ENCODE measurements at regions not wholly inside any gene's neighbourhood (a gene's known extent, or its start where the extent isn't known, plus 50 kb on each side); places are given as distances from the start of the nearest gene placed in this dataset.

- Histone ChIP-seq H3K36me3 (ENCODE audit: control insufficient read depth in 4 of 4, insufficient read depth in 3 of 4, low read depth in 1 of 4, low read length in 3 of 4) (no peaks in the 10 kb centered on the region), H3K27me3 (ENCODE audit: control insufficient read depth in 4 of 4, insufficient read depth in 4 of 4, low read length in 3 of 4) (no peaks in the 10 kb centered on the region), H3K4me3 (ENCODE audit: low read depth in 1 of 3, low read length in 3 of 3) (no peak overlapping the region), H3K9ac (ENCODE audit: low read depth in 1 of 2, low read length in 2 of 2) (no peak overlapping the region), H3K4me1 (ENCODE audit: control insufficient read depth in 4 of 4, insufficient read depth in 4 of 4, low read length in 3 of 4) (no peaks in the 10 kb centered on the region), H3K9me3 (ENCODE audit: control insufficient read depth in 4 of 4, low read length in 3 of 4) (peaks cover 0 to 4% (median 2%) of the 10 kb centered on the region in 4 donors), H3K27ac (ENCODE audit: low read depth in 1 of 2, low read length in 2 of 2) (no peak overlapping the region)
- TF ChIP-seq EGR1 (IDR thresholded peaks at IDR 0.05; ENCODE audit: low read depth in 2 of 2) (no peak), FOXA2 (IDR thresholded peaks at IDR 0.05) (no peak), CTCF (IDR thresholded peaks at IDR 0.05; ENCODE audit: low read depth, low read length, missing input control) (no peak), TAF1 (conservative IDR thresholded peaks at IDR 0.05) (no peak), FOXA1 (IDR thresholded peaks at IDR 0.05) (no peak)
- 71% methylated on average over 8 of the region's 8 CpGs for WGBS
- no peak for DNase-seq (ENCODE audit: low spot score)
These were observed 755.6 kb downstream of the MED13L start for GRCh38 chr12:115521771-115522409.

GRCh38 chr12:115519887-115520286 lies 757.6 kb downstream of the MED13L start:
- Histone ChIP-seq H3K4me3 (ENCODE audit: low read depth in 1 of 3, low read length in 3 of 3) (no peak overlapping the region), H3K4me1 (ENCODE audit: control insufficient read depth in 4 of 4, insufficient read depth in 4 of 4, low read length in 3 of 4) (no peaks in the 10 kb centered on the region), H3K27me3 (ENCODE audit: control insufficient read depth in 4 of 4, insufficient read depth in 4 of 4, low read length in 3 of 4) (no peaks in the 10 kb centered on the region), H3K9ac (ENCODE audit: low read depth in 1 of 2, low read length in 2 of 2) (no peak overlapping the region), H3K36me3 (ENCODE audit: control insufficient read depth in 4 of 4, insufficient read depth in 3 of 4, low read depth in 1 of 4, low read length in 3 of 4) (no peaks in the 10 kb centered on the region), H3K9me3 (ENCODE audit: control insufficient read depth in 4 of 4, low read length in 3 of 4) (peaks cover 0 to 4% (median 2%) of the 10 kb centered on the region in 4 donors), H3K27ac (ENCODE audit: low read depth in 1 of 2, low read length in 2 of 2) (no peak overlapping the region)
- TF ChIP-seq, protein P1, sequence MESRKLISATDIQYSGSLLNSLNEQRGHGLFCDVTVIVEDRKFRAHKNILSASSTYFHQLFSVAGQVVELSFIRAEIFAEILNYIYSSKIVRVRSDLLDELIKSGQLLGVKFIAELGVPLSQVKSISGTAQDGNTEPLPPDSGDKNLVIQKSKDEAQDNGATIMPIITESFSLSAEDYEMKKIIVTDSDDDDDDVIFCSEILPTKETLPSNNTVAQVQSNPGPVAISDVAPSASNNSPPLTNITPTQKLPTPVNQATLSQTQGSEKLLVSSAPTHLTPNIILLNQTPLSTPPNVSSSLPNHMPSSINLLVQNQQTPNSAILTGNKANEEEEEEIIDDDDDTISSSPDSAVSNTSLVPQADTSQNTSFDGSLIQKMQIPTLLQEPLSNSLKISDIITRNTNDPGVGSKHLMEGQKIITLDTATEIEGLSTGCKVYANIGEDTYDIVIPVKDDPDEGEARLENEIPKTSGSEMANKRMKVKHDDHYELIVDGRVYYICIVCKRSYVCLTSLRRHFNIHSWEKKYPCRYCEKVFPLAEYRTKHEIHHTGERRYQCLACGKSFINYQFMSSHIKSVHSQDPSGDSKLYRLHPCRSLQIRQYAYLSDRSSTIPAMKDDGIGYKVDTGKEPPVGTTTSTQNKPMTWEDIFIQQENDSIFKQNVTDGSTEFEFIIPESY (IDR thresholded peaks at IDR 0.05), result no peak
- no peak for TF ChIP-seq NR2F2 (IDR thresholded peaks at IDR 0.05)
- TF ChIP-seq SP1 (IDR thresholded peaks at IDR 0.05), result no peak
- TF ChIP-seq CTCF (IDR thresholded peaks at IDR 0.05; ENCODE audit: low read depth, low read length, missing input control), result no peak
- no peak for TF ChIP-seq GABPA (IDR thresholded peaks at IDR 0.05 in 1 of 2, conservative IDR thresholded peaks at IDR 0.05 in 1 of 2)
- TF ChIP-seq TAF1 (conservative IDR thresholded peaks at IDR 0.05), result no peak
- TF ChIP-seq FOXA2 (IDR thresholded peaks at IDR 0.05), result no peak
- TF ChIP-seq, protein P2, sequence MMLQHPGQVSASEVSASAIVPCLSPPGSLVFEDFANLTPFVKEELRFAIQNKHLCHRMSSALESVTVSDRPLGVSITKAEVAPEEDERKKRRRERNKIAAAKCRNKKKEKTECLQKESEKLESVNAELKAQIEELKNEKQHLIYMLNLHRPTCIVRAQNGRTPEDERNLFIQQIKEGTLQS (IDR thresholded peaks at IDR 0.05), result no peak
- TF ChIP-seq YY1 (IDR thresholded peaks at IDR 0.05), result no peak
- TF ChIP-seq RXRA (IDR thresholded peaks at IDR 0.05), result no peak
- TF ChIP-seq JUND (IDR thresholded peaks at IDR 0.05), result no peak
- DNase-seq (ENCODE audit: low spot score), result no peak
- 67% methylated on average over 2 of the region's 2 CpGs for WGBS

Measured in liver (tissue), 8 donors.